GM12892 (cell line): ENCODE measurements at regions not wholly inside any gene's neighbourhood (a gene's known extent, or its start where the extent isn't known, plus 50 kb on each side); places are given as distances from the start of the nearest gene placed in this dataset.

Source experiments
- DNase-seq: peaks from one replicate; pipeline ENCODE4 v3.0.0; 2011; ENCODE audit not compliant: insufficient read length
- FAIRE-seq: peaks from 2 replicates; lab custom pipeline; 2011; peaks lifted over from hg19 to GRCh38; lab: Jason Lieb, UNC
- POLR2A ChIP-seq: IDR thresholded peaks from 2 replicates; pipeline ENCODE4 v1.6.1; 2011; ENCODE audit warnings: low read depth, low read length, control low read depth
- POLR2AphosphoS5 ChIP-seq: IDR thresholded peaks from 2 replicates; pipeline ENCODE4 v1.6.1; 2011; ENCODE audit warnings: low read depth, low read length, control low read depth
- TAF1 ChIP-seq: IDR thresholded peaks from 2 replicates; pipeline ENCODE4 v1.6.1; 2011; ENCODE audit warnings: low read depth, mild to moderate bottlenecking, control low read depth, low read length, borderline replicate concordance

DNA sequence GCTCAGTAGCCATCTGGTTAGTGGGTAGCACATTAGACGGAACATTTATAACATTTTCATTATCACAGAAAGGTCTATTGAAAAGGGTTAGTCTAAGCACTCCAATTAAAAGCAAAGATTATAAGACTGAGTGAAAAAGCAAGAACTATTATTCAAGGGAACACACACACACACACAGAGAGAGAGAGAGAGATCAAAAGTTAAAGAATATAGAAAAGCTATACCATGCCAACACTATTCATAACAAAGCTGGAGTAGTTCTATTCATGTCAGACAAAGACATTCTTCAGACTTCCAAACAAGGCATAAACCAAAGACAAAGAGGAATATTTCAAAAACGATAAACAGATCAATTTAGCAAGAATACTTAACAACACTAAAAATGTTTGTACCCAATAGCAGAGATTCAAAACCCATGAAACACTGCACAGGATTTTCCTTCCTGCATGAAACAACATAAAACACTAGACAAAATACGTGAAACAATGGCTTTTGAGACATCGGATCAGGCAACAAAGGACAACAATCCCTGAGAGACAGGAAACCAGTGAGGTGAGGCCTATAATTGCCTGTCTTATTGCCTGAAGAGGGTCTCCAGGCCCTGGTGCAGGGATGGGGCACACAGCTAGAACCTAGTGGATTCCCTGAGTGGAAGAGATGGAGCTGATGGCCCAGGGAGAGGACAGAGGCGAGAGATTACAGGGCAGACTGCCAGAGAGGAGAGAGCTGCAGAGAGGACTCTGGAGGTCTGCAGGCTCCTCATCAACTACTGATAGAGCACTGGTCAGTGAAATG is 83.6 kb upstream of the NPAS2 start:
- DNase-seq = no peak
- FAIRE-seq = no peak
- no peak for TF ChIP-seq POLR2A
- TF ChIP-seq TAF1 = no peak
- TF ChIP-seq POLR2AphosphoS5 = no peak

GRCh38 chr2:100739735-100740432 is 80.1 kb upstream of the NPAS2 start:
- TF ChIP-seq POLR2AphosphoS5 = no peak
- TF ChIP-seq TAF1 = no peak
- no peak for TF ChIP-seq POLR2A
- FAIRE-seq = no peak
- no peak for DNase-seq

DNA sequence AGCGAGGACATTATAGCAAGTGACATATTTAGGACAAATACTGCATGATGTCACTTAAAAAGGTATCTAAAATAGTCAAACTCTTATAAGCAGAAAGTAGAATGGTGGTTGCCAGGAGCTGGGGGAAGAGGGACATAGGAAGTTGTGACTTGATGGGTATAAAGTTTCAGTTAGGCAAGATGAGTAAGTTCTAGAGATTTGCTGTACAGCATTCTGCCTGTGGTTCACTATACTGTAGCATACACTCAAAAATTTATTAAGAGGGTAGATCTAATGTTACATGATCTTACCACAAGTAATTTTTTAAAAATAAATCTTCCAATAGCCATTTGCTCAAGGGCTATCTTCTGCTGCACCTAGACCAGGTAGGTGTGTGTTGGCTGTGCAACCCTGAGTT is 78.1 kb upstream of the NPAS2 start:
- FAIRE-seq = no peak
- no peak for TF ChIP-seq POLR2A
- no peak for TF ChIP-seq TAF1
- TF ChIP-seq POLR2AphosphoS5 = no peak
- no peak for DNase-seq

DNA sequence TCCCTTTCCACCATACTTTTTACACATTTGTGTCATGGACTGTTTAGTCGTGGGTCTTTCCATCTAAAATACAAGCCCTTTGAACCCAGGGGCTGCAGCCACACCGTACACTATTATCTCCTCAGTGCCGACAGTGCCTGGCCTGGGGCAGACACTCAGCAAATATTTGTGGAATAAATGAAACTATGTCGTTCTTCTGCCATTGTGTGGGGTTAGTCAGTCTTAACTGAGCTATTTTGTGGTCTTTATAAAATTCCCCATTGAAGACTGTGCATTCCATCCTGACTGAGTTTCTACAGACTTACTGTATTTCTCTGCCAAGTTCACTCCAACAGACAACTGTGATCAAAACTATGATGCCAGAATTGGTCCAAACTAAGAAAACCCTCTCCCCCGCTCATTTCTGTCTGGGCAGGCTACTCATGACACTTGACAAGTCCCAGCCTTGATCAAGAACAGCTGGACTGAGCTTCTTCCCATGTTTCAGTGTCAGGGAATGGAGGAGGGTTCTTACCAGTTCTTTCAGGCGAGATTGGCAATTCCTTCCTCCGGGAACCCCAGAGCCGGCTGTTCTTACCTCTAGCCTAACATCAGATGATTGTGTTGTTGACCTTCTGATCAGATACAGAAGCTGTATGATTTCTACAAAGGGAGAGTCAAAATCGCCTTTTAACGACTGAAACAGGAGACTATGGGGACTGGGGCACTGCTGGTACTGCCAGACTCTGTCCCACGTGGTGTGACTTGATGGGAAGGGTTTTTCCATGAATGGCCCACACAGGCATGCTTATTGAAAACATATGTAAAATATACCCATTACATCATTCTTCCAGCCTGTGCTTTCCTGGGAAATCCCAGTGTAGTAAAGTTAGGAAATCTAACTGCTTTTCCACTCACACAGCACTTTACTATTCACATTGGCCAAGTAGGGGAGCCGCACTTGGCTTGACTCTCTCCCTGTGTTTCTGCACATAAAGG is 77.4 kb upstream of the NPAS2 start:
- FAIRE-seq (no peak), DNase-seq (no peak)
- TF ChIP-seq POLR2AphosphoS5 = no peak
- no peak for TF ChIP-seq POLR2A
- TF ChIP-seq TAF1 = no peak

- FAIRE-seq (no peak), DNase-seq (no peak)
- TF ChIP-seq TAF1 = no peak
- no peak for TF ChIP-seq POLR2AphosphoS5
- no peak for TF ChIP-seq POLR2A
These were observed 76.2 kb upstream of the NPAS2 start for GRCh38 chr2:100743741-100744140.

DNA sequence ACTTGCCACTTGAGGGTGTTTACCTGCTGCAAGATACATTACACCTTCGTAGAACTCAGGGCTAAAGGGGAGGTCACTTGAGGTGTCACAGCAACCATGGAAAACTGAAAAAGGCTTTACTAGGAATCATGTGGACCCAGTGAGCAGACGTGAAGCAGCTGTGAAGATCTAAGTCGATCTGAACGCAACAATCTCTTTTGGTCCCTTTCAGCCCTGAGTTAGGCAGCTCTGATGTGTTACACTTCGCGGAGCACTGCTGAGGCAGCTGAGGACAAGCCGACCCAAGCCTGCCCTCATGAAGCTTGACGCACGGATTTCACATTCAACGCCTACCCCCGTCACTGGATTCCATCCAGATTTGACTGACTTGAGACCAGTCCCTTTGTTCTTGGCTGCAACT is 75.8 kb upstream of the NPAS2 start:
- FAIRE-seq (no peak), DNase-seq (no peak)
- TF ChIP-seq POLR2AphosphoS5 = no peak
- TF ChIP-seq POLR2A = no peak
- no peak for TF ChIP-seq TAF1

GRCh38 chr2:100744589-100744988 is 75.3 kb upstream of the NPAS2 start:
- no peak for DNase-seq
- no peak for TF ChIP-seq POLR2A
- TF ChIP-seq POLR2AphosphoS5 = no peak
- no peak for TF ChIP-seq TAF1
- FAIRE-seq = no peak

- no peak for DNase-seq
- TF ChIP-seq POLR2A (no peak), TAF1 (no peak), POLR2AphosphoS5 (no peak)
- no peak for FAIRE-seq
These were observed 74.3 kb upstream of the NPAS2 start for GRCh38 chr2:100745604-100746003.

GRCh38 chr2:100747551-100747950 is 72.4 kb upstream of the NPAS2 start:
- no peak for TF ChIP-seq POLR2AphosphoS5
- TF ChIP-seq POLR2A = no peak
- TF ChIP-seq TAF1 = no peak
- DNase-seq = no peak
- no peak for FAIRE-seq

DNA sequence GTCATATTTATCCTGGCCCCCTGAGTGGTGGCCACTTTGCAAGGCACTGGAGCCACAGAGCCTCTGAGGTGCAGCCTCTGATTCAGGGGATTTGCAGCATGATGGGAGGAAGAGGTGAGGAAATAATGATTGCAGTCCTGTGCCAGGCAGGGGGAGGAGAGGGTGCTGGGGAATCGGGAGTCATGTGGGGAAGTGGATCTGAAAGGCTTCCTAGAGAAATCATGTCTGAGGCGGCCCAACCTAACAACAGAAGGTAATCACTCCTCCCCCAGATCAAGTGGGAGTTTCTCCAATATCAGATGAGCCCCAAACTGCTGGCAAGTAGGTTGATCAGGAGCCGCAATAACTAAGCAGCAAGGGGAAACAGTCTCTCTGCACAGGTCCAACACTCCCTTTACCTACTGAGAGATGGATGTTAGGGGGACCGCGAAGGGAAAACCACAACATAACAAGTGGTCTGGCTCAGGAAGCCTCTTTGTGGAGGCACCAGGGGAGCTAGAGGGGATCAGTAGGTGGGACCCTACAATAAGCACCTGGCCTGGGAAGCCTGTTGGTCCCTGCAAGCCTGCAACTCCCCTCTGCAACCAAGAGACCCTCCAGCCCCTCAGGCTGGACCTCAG is 71.8 kb upstream of the NPAS2 start:
- DNase-seq = no peak
- FAIRE-seq = no peak
- TF ChIP-seq TAF1 (no peak), POLR2AphosphoS5 (no peak), POLR2A (no peak)

DNA sequence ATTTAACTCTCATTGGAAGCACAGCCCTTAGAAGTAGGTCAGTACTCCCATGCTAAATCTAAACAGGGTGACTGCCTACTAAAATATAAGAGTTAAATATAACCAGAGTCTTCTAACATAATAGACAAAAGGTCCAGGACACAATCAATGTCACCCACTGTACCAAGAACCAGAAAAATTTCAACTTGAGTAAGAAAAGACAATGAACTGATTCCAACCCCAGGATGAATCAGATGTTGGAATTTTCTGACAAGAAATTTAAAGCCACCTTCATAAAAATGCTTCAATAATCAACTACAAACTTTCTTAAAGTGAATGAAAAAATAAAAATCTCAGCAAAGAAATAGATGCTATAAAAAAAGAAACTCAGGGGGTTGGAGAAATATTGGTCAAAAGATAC is 71.3 kb upstream of the NPAS2 start:
- no peak for DNase-seq
- no peak for FAIRE-seq
- TF ChIP-seq POLR2A = no peak
- no peak for TF ChIP-seq TAF1
- TF ChIP-seq POLR2AphosphoS5 = no peak
